IMR-90 (cell line): ENCODE measurements at regions not wholly inside any gene's neighbourhood (a gene's known extent, or its start where the extent isn't known, plus 50 kb on each side); places are given as distances from the start of the nearest gene placed in this dataset.

Source experiments
- ATAC-seq: fragments of 200-7000 bp; cut with Tn5 transposase; 2 replicates; pipeline ENCODE4 v1.9.1; 2020; ENCODE audit warnings: low read depth, mild to moderate bottlenecking, moderate library complexity
- BruUV-seq: library from RNA; stranded (reverse); fragments of 400-500 nt; replicated peaks from 2 replicates; lab custom pipeline; 2021; lab: Mats Ljungman, UMichigan
- CTCF ChIA-PET: fragments of 300-600 bp; formaldehyde crosslinking; extraction: SDS; loops from one replicate; lab custom pipeline; 2021; ENCODE audit warnings: antibody characterized with exemption; lab: Yijun Ruan, JAX
- POLR2A ChIA-PET: fragments of 300-600 bp; sonication (Branson Sonifier 250); formaldehyde crosslinking; loops from one replicate; lab custom pipeline; 2022; ENCODE audit warnings: antibody characterized with exemption; ENCODE audit not compliant: unreplicated experiment; lab: Charles Lee
- DNase-seq: peaks from one replicate; pipeline ENCODE4 v3.0.0; 2013
- H2AFZ ChIP-seq: replicated peaks from 2 replicates; pipeline ENCODE3; 2013; ENCODE audit warnings: low read length, mild to moderate bottlenecking; ENCODE audit not compliant: poor library complexity
- H2AK5ac ChIP-seq: 2 replicates; pipeline ENCODE4 v1.6.1; 2013; ENCODE audit warnings: low read depth, low read length, inconsistent platforms
- H2AK9ac ChIP-seq: replicated peaks from 2 replicates; pipeline ENCODE3; 2013; ENCODE audit warnings: mild to moderate bottlenecking, low read depth, low read length, moderate library complexity; ENCODE audit not compliant: poor library complexity
- H2BK120ac ChIP-seq: 2 replicates; pipeline ENCODE4 v1.6.1; 2013; ENCODE audit warnings: low read depth, low read length, inconsistent platforms
- H2BK15ac ChIP-seq: 3 replicates; pipeline ENCODE4 v1.6.1; 2013; ENCODE audit warnings: low read depth, low read length, inconsistent platforms
- H2BK20ac ChIP-seq: 2 replicates; pipeline ENCODE4 v1.6.1; 2013; ENCODE audit warnings: low read depth, mild to moderate bottlenecking, inconsistent platforms, low read length, moderate library complexity
- H2BK5ac ChIP-seq: 2 replicates; pipeline ENCODE4 v1.6.1; 2013; ENCODE audit warnings: mild to moderate bottlenecking, low read depth, low read length, inconsistent platforms; ENCODE audit not compliant: poor library complexity, severe bottlenecking
- H3K14ac ChIP-seq: replicated peaks from 2 replicates; pipeline ENCODE4 v1.6.1; 2013; ENCODE audit warnings: low read depth, low read length, inconsistent platforms
- H3K18ac ChIP-seq: 2 replicates; pipeline ENCODE4 v1.6.1; 2013; ENCODE audit warnings: low read depth, low read length, control low read depth
- H3K23ac ChIP-seq: 2 replicates; pipeline ENCODE4 v1.6.1; 2013; ENCODE audit warnings: low read depth, low read length, inconsistent platforms
- H3K27ac ChIP-seq: 2 replicates; pipeline ENCODE4 v1.5.1; 2013; ENCODE audit warnings: mild to moderate bottlenecking, control low read depth, low read length; ENCODE audit not compliant: insufficient read depth
- H3K27me3 ChIP-seq: 2 replicates; pipeline ENCODE4 v1.6.1; 2013; ENCODE audit warnings: low read length; ENCODE audit not compliant: control insufficient read depth, insufficient read depth
- H3K36me3 ChIP-seq: 2 replicates; pipeline ENCODE4 v1.6.1; 2013; ENCODE audit warnings: low read length, mixed read lengths; ENCODE audit not compliant: control insufficient read depth, insufficient read depth
- H3K4ac ChIP-seq: 2 replicates; pipeline ENCODE4 v1.6.1; 2013; ENCODE audit warnings: low read depth, low read length, inconsistent platforms
- H3K4me1 ChIP-seq: 2 replicates; pipeline ENCODE4 v1.6.1; 2013; ENCODE audit warnings: low read length, mixed read lengths; ENCODE audit not compliant: control insufficient read depth, insufficient read depth
- H3K4me2 ChIP-seq: 2 replicates; pipeline ENCODE4 v1.6.1; 2013; ENCODE audit warnings: low read depth, mild to moderate bottlenecking, control low read depth, low read length, moderate library complexity
- H3K4me3 ChIP-seq: 2 replicates; pipeline ENCODE4 v1.5.1; 2013; ENCODE audit warnings: low read depth, mild to moderate bottlenecking, control low read depth, low read length, moderate library complexity; ENCODE audit not compliant: insufficient read depth
- H3K56ac ChIP-seq: 2 replicates; pipeline ENCODE4 v1.6.1; 2013; ENCODE audit warnings: low read length, inconsistent platforms; ENCODE audit not compliant: insufficient read depth; ENCODE audit errors: extremely low read depth
- H3K79me1 ChIP-seq, 2 experiments: 2 replicates each; pipeline ENCODE4 v1.6.1; 2013; ENCODE audit warnings: low read length in 2 of 2, inconsistent platforms in 1 of 2, low read depth in 1 of 2
- H3K9ac ChIP-seq: 2 replicates; pipeline ENCODE4 v1.6.1; 2013; ENCODE audit warnings: low read depth, low read length, control low read depth
- H3K9me1 ChIP-seq: 2 replicates; pipeline ENCODE4 v1.6.1; 2013; ENCODE audit warnings: low read length, inconsistent platforms; ENCODE audit not compliant: insufficient read depth
- H3K9me3 ChIP-seq: 2 replicates; pipeline ENCODE4 v1.6.1; 2013; ENCODE audit warnings: low read length; ENCODE audit not compliant: control insufficient read depth, insufficient read depth
- H4K20me1 ChIP-seq: 2 replicates; pipeline ENCODE4 v1.6.1; 2013; ENCODE audit warnings: low read length, inconsistent platforms; ENCODE audit not compliant: insufficient read depth
- H4K5ac ChIP-seq: 2 replicates; pipeline ENCODE4 v1.6.1; 2013; ENCODE audit warnings: mild to moderate bottlenecking, low read depth, low read length, control low read depth
- H4K8ac ChIP-seq, 2 experiments: 2 replicates each; pipeline ENCODE4 v1.6.1; 2013; ENCODE audit warnings: low read depth in 2 of 2, low read length in 2 of 2, control low read depth in 1 of 2, inconsistent platforms in 1 of 2
- H4K91ac ChIP-seq: 2 replicates; pipeline ENCODE4 v1.6.1; 2013; ENCODE audit warnings: low read depth, low read length, inconsistent platforms; ENCODE audit not compliant: insufficient read depth
- BHLHE40 ChIP-seq: fragments of 150-350 bp; IDR thresholded peaks from 2 replicates; pipeline ENCODE4 v1.6.1; 2016; ENCODE audit warnings: mild to moderate bottlenecking, low read depth, low read length
- CEBPB ChIP-seq: IDR thresholded peaks from 2 replicates; pipeline ENCODE4 v1.6.1; 2012; ENCODE audit warnings: low read depth, low read length, improper control_type of control experiment
- ELK1 ChIP-seq: fragments of 150-350 bp; IDR thresholded peaks from 2 replicates; pipeline ENCODE4 v1.6.1; 2016; ENCODE audit warnings: low read depth, mild to moderate bottlenecking, low read length, moderate library complexity, borderline replicate concordance
- FOS ChIP-seq: fragments of 150-350 bp; IDR thresholded peaks from 2 replicates; pipeline ENCODE4 v1.6.1; 2016; ENCODE audit warnings: low read depth, low read length
- MAZ ChIP-seq: IDR thresholded peaks from 2 replicates; pipeline ENCODE4 v1.6.1; 2012; ENCODE audit warnings: low read depth, mild to moderate bottlenecking, low read length, improper control_type of control experiment, moderate library complexity, borderline replicate concordance
- NFE2L2 ChIP-seq: fragments of 150-350 bp; IDR thresholded peaks from 2 replicates; pipeline ENCODE4 v1.6.1; 2016; ENCODE audit warnings: low read depth, mild to moderate bottlenecking, low read length
- POLR2A ChIP-seq: IDR thresholded peaks from 2 replicates; pipeline ENCODE4 v1.6.1; 2012; ENCODE audit warnings: mild to moderate bottlenecking, low read depth, low read length
- RAD21 ChIP-seq: IDR thresholded peaks from 2 replicates; pipeline ENCODE4 v1.6.1; 2012; ENCODE audit warnings: low read length, improper control_type of control experiment
- RCOR1 ChIP-seq: IDR thresholded peaks from 2 replicates; pipeline ENCODE4 v1.6.1; 2012; ENCODE audit warnings: mild to moderate bottlenecking, low read length, improper control_type of control experiment; ENCODE audit not compliant: insufficient replicate concordance
- RFX5 ChIP-seq: IDR thresholded peaks from 2 replicates; pipeline ENCODE4 v1.8.0; 2012; ENCODE audit warnings: low read depth, mild to moderate bottlenecking, low read length, moderate library complexity
- SMC3 ChIP-seq: fragments of 150-350 bp; IDR thresholded peaks from 2 replicates; pipeline ENCODE4 v1.6.1; 2016; ENCODE audit warnings: low read depth, mild to moderate bottlenecking, antibody characterized with exemption, low read length, moderate library complexity
- USF2 ChIP-seq: fragments of 150-350 bp; IDR thresholded peaks from 2 replicates; pipeline ENCODE4 v1.6.1; 2017; ENCODE audit warnings: mild to moderate bottlenecking, antibody characterized with exemption, low read length, low read depth
- WGBS, 2 experiments: methylation state at CpG; one replicate each; pipeline versions ENCODE4 v1.1.5 to v1.1.7; 2013; ENCODE audit warnings: missing lambda C conversion rate in 2 of 2; ENCODE audit not compliant: insufficient read length in 1 of 2; ENCODE audit errors: extremely low coverage in 2 of 2; 5-methylcytosine and 5-hydroxymethylcytosine counted together
- dilution Hi-C: fragments of 300-500 bp; cut with HindIII; formaldehyde crosslinking; loops from one replicate; pipeline ENCODE4 v1.14.3; 2018; ENCODE audit warnings: low sequenced_read_pairs; ENCODE audit not compliant: unreplicated experiment
- in situ Hi-C: fragments of 300-500 bp; cut with MboI; formaldehyde crosslinking; loops from 3 replicates; pipeline ENCODE4 v1.14.3; 2019; ENCODE audit warnings: low sequenced_read_pairs, inconsistent platforms, mixed read lengths
- intact Hi-C: fragments of 100-400 bp; cut with micrococcal nuclease; formaldehyde crosslinking; loops from 2 replicates; pipeline ENCODE4 v1.10.0; 2022

GRCh38 chr2:118310681-118311429 is 222.6 kb downstream of the INSIG2 start (continued):
- TF ChIP-seq SMC3 = no peak

- 2% methylated on average over 9 of the region's 56 CpGs; no CpG with 5 or more reads in 1 of the 2 experiments for WGBS, 2 experiments
- ChIA-PET CTCF (no interaction called here), POLR2A (interaction anchor here (0.7 kb wide), 1 partner anchor 373 kb away, joined by 3 read pairs; no protein-coding TSS in a partner anchor)
- dilution Hi-C loops = no loop called here
- no peaks in the 10 kb centered on the region for H3K9me3 ChIP-seq
- H4K8ac ChIP-seq = peak overlapping the region; percentile 74 to 82
- no peak overlapping the region for H3K56ac ChIP-seq
- H2BK15ac ChIP-seq = no peak overlapping the region
- no peaks in the 10 kb centered on the region for H3K36me3 ChIP-seq
- peak overlapping the region; percentile 69; the same call in 1 of the 2 replicates for H4K5ac ChIP-seq
- H3K4me3 ChIP-seq = peak overlapping the region; percentile 42
- H3K4me2 ChIP-seq = peak overlapping the region; percentile 94
- H3K27me3 ChIP-seq = peaks cover 3% of the 10 kb centered on the region; the same call in 1 of the 2 replicates
- H3K4me1 ChIP-seq = no peaks in the 10 kb centered on the region
- H2AK9ac ChIP-seq = no peak overlapping the region
- DNase-seq = peak; percentile 8
- no TSS peak for BruUV-seq
- no peaks in the 10 kb centered on the region for H4K20me1 ChIP-seq
- H3K23ac ChIP-seq = no peak overlapping the region
- no peak overlapping the region for H2BK20ac ChIP-seq
- H3K9ac ChIP-seq = peak overlapping the region; percentile 15; the same call in 1 of the 2 replicates
- H2AFZ ChIP-seq = peak overlapping the region; percentile 83
- intact Hi-C loops = no loop called here
- no peak overlapping the region for H2AK5ac ChIP-seq
- no peak overlapping the region for H2BK5ac ChIP-seq
- H3K4ac ChIP-seq = no peak overlapping the region
- in situ Hi-C loops = no loop called here
- H3K9me1 ChIP-seq = no peaks in the 10 kb centered on the region
- no peak overlapping the region for H2BK120ac ChIP-seq
- H3K14ac ChIP-seq = no peak overlapping the region
- ATAC-seq = peak; percentile 74
- no peak overlapping the region for H3K27ac ChIP-seq
- H4K91ac ChIP-seq = peak overlapping the region; percentile 24; the same call in 1 of the 2 replicates
- no peak overlapping the region; the same call in 1 of the 2 replicates for H3K18ac ChIP-seq
- no peaks in the 10 kb centered on the region for H3K79me1 ChIP-seq
- TF ChIP-seq ELK1 (no peak), RFX5 (no peak), RCOR1 (no peak), BHLHE40 (no peak), CEBPB (no peak), NFE2L2 (no peak), FOS (no peak), USF2 (no peak), MAZ (no peak), SMC3 (no peak), RAD21 (no peak), POLR2A (no peak)
Observed at GRCh38 chr2:118309946-118310680, 221.8 kb downstream of the INSIG2 start.
